GM23248 (cell line): ENCODE measurements at regions not wholly inside any gene's neighbourhood (a gene's known extent, or its start where the extent isn't known, plus 50 kb on each side); places are given as distances from the start of the nearest gene placed in this dataset.

Experiments
- EZH2 ChIP-seq: fragments of 200-600 bp; sonication (generic); IDR thresholded peaks from 2 replicates; pipeline ENCODE4 v1.6.1; 2018; ENCODE audit warnings: antibody characterized with exemption, mild to moderate bottlenecking; ENCODE audit not compliant: insufficient read depth, poor library complexity, severe bottlenecking
- EZH2phosphoT487 ChIP-seq: fragments of 200-600 bp; sonication (generic); IDR thresholded peaks from 2 replicates; pipeline ENCODE4 v1.6.1; 2018; ENCODE audit warnings: antibody characterized with exemption, moderate library complexity, mild to moderate bottlenecking, low read depth; ENCODE audit not compliant: insufficient read depth

GRCh38 chr4:10983268-10983667 is 298.7 kb upstream of the CLNK start:
- no peak for TF ChIP-seq EZH2
- no peak for TF ChIP-seq EZH2phosphoT487
